ENCODE measurements at regions not wholly inside any gene's neighbourhood (a gene's known extent, or its start where the extent isn't known, plus 50 kb on each side); places are given as distances from the start of the nearest gene placed in this dataset.

GRCh38 chr3:22103423-22103822 is 352.4 kb upstream of the ZNF385D start:
- H2BK120ac ChIP-seq (replicated peaks; ENCODE audit: low read depth, low read length), result no peak overlapping the region
- WGBS, 2 experiments (ENCODE audit: extremely low coverage in 1 of 2, insufficient coverage in 1 of 2, insufficient read length in 1 of 2, insufficient replicate concordance in 2 of 2, low coverage in 1 of 2, low lambda C conversion rate in 2 of 2, missing lambda C conversion rate in 1 of 2), result 100% methylated on average over 1 of the region's 1 CpG; no CpG with 5 or more reads in 1 of the 2 experiments
- no peaks in the 10 kb centered on the region for H3K9me3 ChIP-seq (ENCODE audit: insufficient read depth in 2 of 2, low read depth in 1 of 2, low read length in 1 of 2)
- H4K20me1 ChIP-seq (replicated peaks in 1 of 2; ENCODE audit: control insufficient read depth in 1 of 2, insufficient read depth in 2 of 2, low read length in 2 of 2), result no peaks in the 10 kb centered on the region
- no peaks in the 10 kb centered on the region for H3K79me1 ChIP-seq (ENCODE audit: low read depth, low read length)
- ChIA-PET POLR2A (ENCODE audit: partially characterized antibody) (no interaction called here), CTCF (ENCODE audit: partially characterized antibody) (no interaction called here)
- H2BK5ac ChIP-seq (ENCODE audit: low read depth, low read length), result no peak overlapping the region
- no peak overlapping the region for H4K91ac ChIP-seq (replicated peaks; ENCODE audit: insufficient read length, low read length)
- H3K4me3 ChIP-seq (ENCODE audit: extremely low read depth in 1 of 4, insufficient read depth in 2 of 4, low read depth in 3 of 4, low read length in 4 of 4), result no peak overlapping the region
- DNase-seq (ENCODE audit: low read depth in 1 of 2, low spot score in 2 of 2), result no peak
- no peak overlapping the region for H3K4me2 ChIP-seq (ENCODE audit: insufficient read depth in 1 of 2, low read depth in 2 of 2, low read length in 2 of 2)
- H3K23me2 ChIP-seq (ENCODE audit: low read depth, low read length), result no peaks in the 10 kb centered on the region
- H2BK20ac ChIP-seq (ENCODE audit: low read length), result no peak overlapping the region
- no peaks in the 10 kb centered on the region for H3K36me3 ChIP-seq (ENCODE audit: control insufficient read depth in 2 of 4, insufficient read depth in 4 of 4, low read length in 3 of 4)
- no peaks in the 10 kb centered on the region for H3K4me1 ChIP-seq (replicated peaks in 1 of 4; ENCODE audit: control insufficient read depth in 3 of 4, insufficient read depth in 4 of 4, low read length in 3 of 4)
- H2AK5ac ChIP-seq (ENCODE audit: low read depth, low read length), result no peak overlapping the region
- H2BK15ac ChIP-seq (ENCODE audit: low read length), result no peak overlapping the region
- H3K27me3 ChIP-seq (replicated peaks in 1 of 4; ENCODE audit: control insufficient read depth in 3 of 4, extremely low read depth in 1 of 4, insufficient read depth in 3 of 4, low read length in 3 of 4), result no peaks in the 10 kb centered on the region
- H3K14ac ChIP-seq (ENCODE audit: insufficient read length), result no peak overlapping the region
- H3K27ac ChIP-seq (ENCODE audit: low read depth, low read length), result no peak overlapping the region
- no peak overlapping the region for H4K5ac ChIP-seq (ENCODE audit: insufficient read length, low read depth, low read length)
- no peak overlapping the region for H3K18ac ChIP-seq (ENCODE audit: extremely low read depth, low read length)
- no peak overlapping the region for H3K56ac ChIP-seq (replicated peaks; ENCODE audit: insufficient read length, low read depth, low read length)
- H3K4ac ChIP-seq (replicated peaks; ENCODE audit: insufficient read length, low read depth, low read length), result no peak overlapping the region
- no peaks in the 10 kb centered on the region for H3K79me2 ChIP-seq (ENCODE audit: control insufficient read depth in 1 of 2, insufficient read depth in 2 of 2, low read length in 2 of 2)
- no peak overlapping the region for H2AFZ ChIP-seq (ENCODE audit: low read length)
- H3K23ac ChIP-seq (ENCODE audit: insufficient read length), result no peak overlapping the region
- no peak for FAIRE-seq
- H2BK12ac ChIP-seq (ENCODE audit: low read depth, low read length), result no peak overlapping the region
- TF ChIP-seq TAF1 (IDR thresholded peaks at IDR 0.05; ENCODE audit: low read depth, low read length) (no peak), HDAC6 (IDR thresholded peaks at IDR 0.05; ENCODE audit: low read depth, low read length) (no peak), ATF3 (IDR thresholded peaks at IDR 0.05; ENCODE audit: insufficient read depth, low read depth, low read length) (no peak), CTCF (IDR thresholded peaks at IDR 0.05; ENCODE audit: control extremely low read depth in 1 of 3, insufficient read depth in 1 of 3, low read depth in 1 of 3, low read length in 3 of 3) (no peak), YY1 (IDR thresholded peaks at IDR 0.05; ENCODE audit: low read depth, low read length) (no peak), KDM1A (IDR thresholded peaks at IDR 0.05; ENCODE audit: borderline replicate concordance, low read length) (no peak)
- TF ChIP-seq, protein P1, sequence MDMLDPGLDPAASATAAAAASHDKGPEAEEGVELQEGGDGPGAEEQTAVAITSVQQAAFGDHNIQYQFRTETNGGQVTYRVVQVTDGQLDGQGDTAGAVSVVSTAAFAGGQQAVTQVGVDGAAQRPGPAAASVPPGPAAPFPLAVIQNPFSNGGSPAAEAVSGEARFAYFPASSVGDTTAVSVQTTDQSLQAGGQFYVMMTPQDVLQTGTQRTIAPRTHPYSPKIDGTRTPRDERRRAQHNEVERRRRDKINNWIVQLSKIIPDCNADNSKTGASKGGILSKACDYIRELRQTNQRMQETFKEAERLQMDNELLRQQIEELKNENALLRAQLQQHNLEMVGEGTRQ (IDR thresholded peaks at IDR 0.05; ENCODE audit: low read length), result no peak
- no peak overlapping the region for H3K9ac ChIP-seq (replicated peaks in 1 of 4; ENCODE audit: extremely low read depth in 1 of 4, low read depth in 3 of 4, low read length in 3 of 4)
- no peak overlapping the region for H4K8ac ChIP-seq (ENCODE audit: extremely low read depth, insufficient read depth, low read length)

All from H1 (cell line).